T-helper 1 cell treated with Interleukin-12 subunit alpha and Interleukin-12 subunit beta and Interleukin-4 antibody, amounts not matched to agents 30 μg/mL and 1 μg/mL, for 36 hours (primary cell): ENCODE measurements at regions not wholly inside any gene's neighbourhood (a gene's known extent, or its start where the extent isn't known, plus 50 kb on each side); places are given as distances from the start of the nearest gene placed in this dataset.

ENCODE experiments used
- H3K27ac Mint-ChIP-seq: one replicate; pipeline ENCODE4 v1.8.0; 2021; ENCODE audit warnings: mild to moderate bottlenecking, mixed read lengths
- H3K27me3 Mint-ChIP-seq: one replicate; pipeline ENCODE4 v1.8.0; 2021; ENCODE audit warnings: low read depth, mixed read lengths
- H3K36me3 Mint-ChIP-seq: one replicate; pipeline ENCODE4 v1.8.0; 2021; ENCODE audit warnings: low read depth, mixed read lengths
- H3K4me1 Mint-ChIP-seq: one replicate; pipeline ENCODE4 v1.8.0; 2021; ENCODE audit warnings: low read depth, mixed read lengths
- H3K4me3 Mint-ChIP-seq: one replicate; pipeline ENCODE4 v1.8.0; 2021; ENCODE audit warnings: mild to moderate bottlenecking, moderate library complexity, mixed read lengths
- H3K9me3 Mint-ChIP-seq: one replicate; pipeline ENCODE4 v1.8.0; 2021; ENCODE audit warnings: mixed read lengths

GRCh38 chr15:27702581-27702980 is 396.5 kb downstream of the OCA2 start:
- no peak overlapping the region for H3K27ac Mint-ChIP-seq
- H3K9me3 Mint-ChIP-seq, result peaks cover 29% of the 10 kb centered on the region
- H3K27me3 Mint-ChIP-seq, result no peaks in the 10 kb centered on the region
- H3K4me3 Mint-ChIP-seq, result no peak overlapping the region
- no peaks in the 10 kb centered on the region for H3K36me3 Mint-ChIP-seq
- H3K4me1 Mint-ChIP-seq, result no peaks in the 10 kb centered on the region

- H3K4me3 Mint-ChIP-seq, result no peak overlapping the region
These were observed 397.2 kb downstream of the OCA2 start for GRCh38 chr15:27701956-27702355.

GRCh38 chr15:27701014-27701413 is 398.1 kb downstream of the OCA2 start:
- Mint-ChIP-seq H3K4me3 (no peak overlapping the region), H3K36me3 (no peaks in the 10 kb centered on the region), H3K4me1 (no peaks in the 10 kb centered on the region), H3K27ac (no peak overlapping the region), H3K27me3 (no peaks in the 10 kb centered on the region), H3K9me3 (peaks cover 26% of the 10 kb centered on the region)

More at GRCh38 chr15:27701956-27702355, 397.2 kb downstream of the OCA2 start:
- Mint-ChIP-seq H3K36me3 (no peaks in the 10 kb centered on the region), H3K27ac (no peak overlapping the region), H3K27me3 (no peaks in the 10 kb centered on the region), H3K9me3 (peaks cover 29% of the 10 kb centered on the region), H3K4me1 (no peaks in the 10 kb centered on the region)

- no peak overlapping the region for H3K4me3 Mint-ChIP-seq
- no peaks in the 10 kb centered on the region for H3K27me3 Mint-ChIP-seq
- H3K36me3 Mint-ChIP-seq, result no peaks in the 10 kb centered on the region
- peaks cover 21% of the 10 kb centered on the region for H3K9me3 Mint-ChIP-seq
- no peaks in the 10 kb centered on the region for H3K4me1 Mint-ChIP-seq
- no peak overlapping the region for H3K27ac Mint-ChIP-seq
These were observed 399.4 kb downstream of the OCA2 start for GRCh38 chr15:27699699-27700098.

GRCh38 chr15:27696530-27696929 is 402.6 kb downstream of the OCA2 start:
- H3K36me3 Mint-ChIP-seq, result no peaks in the 10 kb centered on the region
- H3K27me3 Mint-ChIP-seq, result no peaks in the 10 kb centered on the region
- H3K27ac Mint-ChIP-seq, result no peak overlapping the region
- no peak overlapping the region for H3K4me3 Mint-ChIP-seq
- no peaks in the 10 kb centered on the region for H3K4me1 Mint-ChIP-seq
- peaks cover 17% of the 10 kb centered on the region for H3K9me3 Mint-ChIP-seq

GRCh38 chr15:27695726-27696125 is 403.4 kb downstream of the OCA2 start:
- Mint-ChIP-seq H3K4me1 (no peaks in the 10 kb centered on the region), H3K27me3 (no peaks in the 10 kb centered on the region), H3K36me3 (no peaks in the 10 kb centered on the region), H3K27ac (no peak overlapping the region), H3K9me3 (peaks cover 17% of the 10 kb centered on the region), H3K4me3 (no peak overlapping the region)

GRCh38 chr15:27694506-27695087 is 404.5 kb downstream of the OCA2 start:
- H3K27me3 Mint-ChIP-seq, result no peaks in the 10 kb centered on the region
- no peaks in the 10 kb centered on the region for H3K4me1 Mint-ChIP-seq
- H3K27ac Mint-ChIP-seq, result no peak overlapping the region
- H3K4me3 Mint-ChIP-seq, result no peak overlapping the region
- peaks cover 16% of the 10 kb centered on the region for H3K9me3 Mint-ChIP-seq
- H3K36me3 Mint-ChIP-seq, result no peaks in the 10 kb centered on the region

GRCh38 chr15:27693280-27693679 is 405.8 kb downstream of the OCA2 start:
- no peaks in the 10 kb centered on the region for H3K36me3 Mint-ChIP-seq
- no peak overlapping the region for H3K27ac Mint-ChIP-seq
- peaks cover 17% of the 10 kb centered on the region for H3K9me3 Mint-ChIP-seq
- H3K27me3 Mint-ChIP-seq, result no peaks in the 10 kb centered on the region
- no peaks in the 10 kb centered on the region for H3K4me1 Mint-ChIP-seq
- no peak overlapping the region for H3K4me3 Mint-ChIP-seq

GRCh38 chr15:27692438-27692837 is 406.7 kb downstream of the OCA2 start:
- Mint-ChIP-seq H3K4me1 (no peaks in the 10 kb centered on the region), H3K4me3 (no peak overlapping the region), H3K27me3 (no peaks in the 10 kb centered on the region), H3K36me3 (no peaks in the 10 kb centered on the region), H3K27ac (no peak overlapping the region), H3K9me3 (peaks cover 17% of the 10 kb centered on the region)

GRCh38 chr15:27690290-27690689 is 408.8 kb downstream of the OCA2 start:
- Mint-ChIP-seq H3K4me1 (no peaks in the 10 kb centered on the region), H3K36me3 (no peaks in the 10 kb centered on the region), H3K4me3 (no peak overlapping the region), H3K27me3 (no peaks in the 10 kb centered on the region), H3K9me3 (peaks cover 17% of the 10 kb centered on the region), H3K27ac (no peak overlapping the region)

- Mint-ChIP-seq H3K36me3 (no peaks in the 10 kb centered on the region), H3K27ac (no peak overlapping the region), H3K4me3 (no peak overlapping the region), H3K9me3 (peaks cover 20% of the 10 kb centered on the region), H3K4me1 (no peaks in the 10 kb centered on the region), H3K27me3 (no peaks in the 10 kb centered on the region)
These were observed 412.1 kb downstream of the OCA2 start for GRCh38 chr15:27686971-27687370.

GRCh38 chr15:27686369-27686768 is 412.7 kb downstream of the OCA2 start:
- no peaks in the 10 kb centered on the region for H3K4me1 Mint-ChIP-seq
- H3K36me3 Mint-ChIP-seq, result no peaks in the 10 kb centered on the region
- H3K27me3 Mint-ChIP-seq, result no peaks in the 10 kb centered on the region
- H3K4me3 Mint-ChIP-seq, result no peak overlapping the region
- H3K9me3 Mint-ChIP-seq, result peaks cover 22% of the 10 kb centered on the region
- no peak overlapping the region for H3K27ac Mint-ChIP-seq

- Mint-ChIP-seq H3K9me3 (peaks cover 18% of the 10 kb centered on the region), H3K27me3 (no peaks in the 10 kb centered on the region), H3K27ac (no peak overlapping the region), H3K36me3 (no peaks in the 10 kb centered on the region), H3K4me3 (no peak overlapping the region), H3K4me1 (no peaks in the 10 kb centered on the region)
These were observed 413.5 kb downstream of the OCA2 start for GRCh38 chr15:27685644-27686043.

GRCh38 chr15:27683121-27683520 is 416.0 kb downstream of the OCA2 start:
- Mint-ChIP-seq H3K27me3 (no peaks in the 10 kb centered on the region), H3K4me1 (no peaks in the 10 kb centered on the region), H3K36me3 (no peaks in the 10 kb centered on the region), H3K9me3 (peaks cover 14% of the 10 kb centered on the region), H3K4me3 (no peak overlapping the region), H3K27ac (no peak overlapping the region)

GRCh38 chr15:27681038-27681437 is 418.1 kb downstream of the OCA2 start:
- Mint-ChIP-seq H3K4me1 (no peaks in the 10 kb centered on the region), H3K27me3 (no peaks in the 10 kb centered on the region), H3K4me3 (no peak overlapping the region), H3K9me3 (peaks cover 17% of the 10 kb centered on the region), H3K27ac (no peak overlapping the region), H3K36me3 (no peaks in the 10 kb centered on the region)
